HepG2 (cell line): ENCODE measurements at regions not wholly inside any gene's neighbourhood (a gene's known extent, or its start where the extent isn't known, plus 50 kb on each side); places are given as distances from the start of the nearest gene placed in this dataset.

Experiments used
- HDAC6 ChIP-seq: fragments of 200-600 bp; sonication (generic); IDR thresholded peaks from 2 replicates; pipeline ENCODE4 v1.7.0; 2017; ENCODE audit warnings: mild to moderate bottlenecking, antibody characterized with exemption, low read length, low read depth
- HOXA9 ChIP-seq: sonication (generic); formaldehyde crosslinking; IDR thresholded peaks from 2 replicates; pipeline ENCODE4 v1.8.1; 2022; ENCODE audit warnings: missing genetic modification reagents, mild to moderate bottlenecking, moderate library complexity, borderline replicate concordance
- REL ChIP-seq: sonication (generic); formaldehyde crosslinking; conservative IDR thresholded peaks from 2 replicates; pipeline ENCODE4 v1.8.0; 2022; ENCODE audit warnings: mild to moderate bottlenecking, missing genetic modification reagents, moderate library complexity
- SUZ12 ChIP-seq: fragments of 150-350 bp; IDR thresholded peaks from 2 replicates; pipeline ENCODE4 v1.6.1; 2014; ENCODE audit warnings: low read depth, low read length
- TGIF2 ChIP-seq: IDR thresholded peaks from 2 replicates; pipeline ENCODE4 v1.6.1; 2016; ENCODE audit warnings: control low read depth, missing compliant biosample characterization
- ZFAT ChIP-seq: sonication (generic); formaldehyde crosslinking; conservative IDR thresholded peaks from 2 replicates; pipeline ENCODE4 v1.8.1; 2023; ENCODE audit warnings: missing genetic modification reagents, inconsistent platforms
- ZMYM3 ChIP-seq: sonication (generic); formaldehyde crosslinking; IDR thresholded peaks from 2 replicates; pipeline ENCODE4 v1.5.1; 2020; ENCODE audit warnings: mild to moderate bottlenecking, missing genetic modification reagents
- TF ChIP-seq, protein P1 (sequence below): sonication (generic); formaldehyde crosslinking; IDR thresholded peaks from 2 replicates; pipeline ENCODE4 v1.5.0; 2020; ENCODE audit warnings: mild to moderate bottlenecking, missing genetic modification reagents, moderate library complexity
- TF ChIP-seq, protein P2 (sequence below): IDR thresholded peaks from 2 replicates; pipeline ENCODE4 v1.6.1; 2016; ENCODE audit warnings: low read depth, missing genetic modification reagents, missing compliant biosample characterization
- TF ChIP-seq, protein P3 (sequence below): sonication (generic); formaldehyde crosslinking; IDR thresholded peaks from 2 replicates; pipeline ENCODE4 v1.5.0; 2020; ENCODE audit warnings: missing genetic modification reagents, mild to moderate bottlenecking, borderline replicate concordance
- TF ChIP-seq, protein P4 (sequence below): sonication (generic); formaldehyde crosslinking; IDR thresholded peaks from 2 replicates; pipeline ENCODE4 v1.4.0; 2020; ENCODE audit warnings: missing genetic modification reagents
- TF ChIP-seq, protein P5 (sequence below): sonication (generic); formaldehyde crosslinking; IDR thresholded peaks from 2 replicates; pipeline ENCODE4 v1.9.0; 2021; ENCODE audit warnings: missing genetic modification reagents, borderline replicate concordance

DNA sequence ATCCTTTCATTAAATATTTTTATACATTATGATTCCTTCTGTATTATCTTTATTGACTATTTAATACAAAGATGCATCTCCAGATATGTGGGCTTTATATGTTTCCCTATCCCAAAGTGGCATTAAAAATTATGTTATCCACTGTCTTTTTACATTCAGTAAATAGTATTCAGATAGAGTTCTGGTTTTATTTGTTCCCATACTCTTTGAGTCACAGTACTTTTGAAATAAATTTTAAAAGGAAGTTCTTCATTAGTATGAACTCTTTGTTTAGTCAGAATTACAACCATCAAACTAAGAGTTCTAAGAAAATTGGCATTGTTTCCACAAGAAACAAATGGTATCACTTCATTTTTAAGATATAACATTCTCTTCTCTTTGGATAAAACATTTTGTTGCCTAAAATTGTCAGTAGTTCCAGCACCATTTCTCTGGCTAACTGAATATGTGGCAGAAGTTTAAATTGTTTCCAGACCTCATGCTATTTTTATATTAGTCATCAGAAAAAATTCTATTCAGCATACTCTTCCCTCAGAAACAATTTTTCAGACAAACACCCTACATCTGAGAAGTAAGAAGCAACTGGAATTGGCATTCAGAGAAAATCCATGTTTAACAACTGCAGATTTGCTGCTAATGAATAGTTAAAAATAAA lies 88.5 kb upstream of the COL5A2 start:
- TF ChIP-seq HOXA9 (CRISPR knock-in tag) = no peak
- TF ChIP-seq, protein P1, sequence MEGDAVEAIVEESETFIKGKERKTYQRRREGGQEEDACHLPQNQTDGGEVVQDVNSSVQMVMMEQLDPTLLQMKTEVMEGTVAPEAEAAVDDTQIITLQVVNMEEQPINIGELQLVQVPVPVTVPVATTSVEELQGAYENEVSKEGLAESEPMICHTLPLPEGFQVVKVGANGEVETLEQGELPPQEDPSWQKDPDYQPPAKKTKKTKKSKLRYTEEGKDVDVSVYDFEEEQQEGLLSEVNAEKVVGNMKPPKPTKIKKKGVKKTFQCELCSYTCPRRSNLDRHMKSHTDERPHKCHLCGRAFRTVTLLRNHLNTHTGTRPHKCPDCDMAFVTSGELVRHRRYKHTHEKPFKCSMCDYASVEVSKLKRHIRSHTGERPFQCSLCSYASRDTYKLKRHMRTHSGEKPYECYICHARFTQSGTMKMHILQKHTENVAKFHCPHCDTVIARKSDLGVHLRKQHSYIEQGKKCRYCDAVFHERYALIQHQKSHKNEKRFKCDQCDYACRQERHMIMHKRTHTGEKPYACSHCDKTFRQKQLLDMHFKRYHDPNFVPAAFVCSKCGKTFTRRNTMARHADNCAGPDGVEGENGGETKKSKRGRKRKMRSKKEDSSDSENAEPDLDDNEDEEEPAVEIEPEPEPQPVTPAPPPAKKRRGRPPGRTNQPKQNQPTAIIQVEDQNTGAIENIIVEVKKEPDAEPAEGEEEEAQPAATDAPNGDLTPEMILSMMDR (CRISPR knock-in tag) = no peak
- TF ChIP-seq, protein P2, sequence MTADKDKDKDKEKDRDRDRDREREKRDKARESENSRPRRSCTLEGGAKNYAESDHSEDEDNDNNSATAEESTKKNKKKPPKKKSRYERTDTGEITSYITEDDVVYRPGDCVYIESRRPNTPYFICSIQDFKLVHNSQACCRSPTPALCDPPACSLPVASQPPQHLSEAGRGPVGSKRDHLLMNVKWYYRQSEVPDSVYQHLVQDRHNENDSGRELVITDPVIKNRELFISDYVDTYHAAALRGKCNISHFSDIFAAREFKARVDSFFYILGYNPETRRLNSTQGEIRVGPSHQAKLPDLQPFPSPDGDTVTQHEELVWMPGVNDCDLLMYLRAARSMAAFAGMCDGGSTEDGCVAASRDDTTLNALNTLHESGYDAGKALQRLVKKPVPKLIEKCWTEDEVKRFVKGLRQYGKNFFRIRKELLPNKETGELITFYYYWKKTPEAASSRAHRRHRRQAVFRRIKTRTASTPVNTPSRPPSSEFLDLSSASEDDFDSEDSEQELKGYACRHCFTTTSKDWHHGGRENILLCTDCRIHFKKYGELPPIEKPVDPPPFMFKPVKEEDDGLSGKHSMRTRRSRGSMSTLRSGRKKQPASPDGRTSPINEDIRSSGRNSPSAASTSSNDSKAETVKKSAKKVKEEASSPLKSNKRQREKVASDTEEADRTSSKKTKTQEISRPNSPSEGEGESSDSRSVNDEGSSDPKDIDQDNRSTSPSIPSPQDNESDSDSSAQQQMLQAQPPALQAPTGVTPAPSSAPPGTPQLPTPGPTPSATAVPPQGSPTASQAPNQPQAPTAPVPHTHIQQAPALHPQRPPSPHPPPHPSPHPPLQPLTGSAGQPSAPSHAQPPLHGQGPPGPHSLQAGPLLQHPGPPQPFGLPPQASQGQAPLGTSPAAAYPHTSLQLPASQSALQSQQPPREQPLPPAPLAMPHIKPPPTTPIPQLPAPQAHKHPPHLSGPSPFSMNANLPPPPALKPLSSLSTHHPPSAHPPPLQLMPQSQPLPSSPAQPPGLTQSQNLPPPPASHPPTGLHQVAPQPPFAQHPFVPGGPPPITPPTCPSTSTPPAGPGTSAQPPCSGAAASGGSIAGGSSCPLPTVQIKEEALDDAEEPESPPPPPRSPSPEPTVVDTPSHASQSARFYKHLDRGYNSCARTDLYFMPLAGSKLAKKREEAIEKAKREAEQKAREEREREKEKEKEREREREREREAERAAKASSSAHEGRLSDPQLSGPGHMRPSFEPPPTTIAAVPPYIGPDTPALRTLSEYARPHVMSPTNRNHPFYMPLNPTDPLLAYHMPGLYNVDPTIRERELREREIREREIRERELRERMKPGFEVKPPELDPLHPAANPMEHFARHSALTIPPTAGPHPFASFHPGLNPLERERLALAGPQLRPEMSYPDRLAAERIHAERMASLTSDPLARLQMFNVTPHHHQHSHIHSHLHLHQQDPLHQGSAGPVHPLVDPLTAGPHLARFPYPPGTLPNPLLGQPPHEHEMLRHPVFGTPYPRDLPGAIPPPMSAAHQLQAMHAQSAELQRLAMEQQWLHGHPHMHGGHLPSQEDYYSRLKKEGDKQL (CRISPR knock-in tag) = no peak
- no peak for TF ChIP-seq HDAC6
- TF ChIP-seq, protein P3, sequence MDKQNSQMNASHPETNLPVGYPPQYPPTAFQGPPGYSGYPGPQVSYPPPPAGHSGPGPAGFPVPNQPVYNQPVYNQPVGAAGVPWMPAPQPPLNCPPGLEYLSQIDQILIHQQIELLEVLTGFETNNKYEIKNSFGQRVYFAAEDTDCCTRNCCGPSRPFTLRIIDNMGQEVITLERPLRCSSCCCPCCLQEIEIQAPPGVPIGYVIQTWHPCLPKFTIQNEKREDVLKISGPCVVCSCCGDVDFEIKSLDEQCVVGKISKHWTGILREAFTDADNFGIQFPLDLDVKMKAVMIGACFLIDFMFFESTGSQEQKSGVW = no peak
- TF ChIP-seq TGIF2 (CRISPR knock-in tag) = no peak
- TF ChIP-seq, protein P4, sequence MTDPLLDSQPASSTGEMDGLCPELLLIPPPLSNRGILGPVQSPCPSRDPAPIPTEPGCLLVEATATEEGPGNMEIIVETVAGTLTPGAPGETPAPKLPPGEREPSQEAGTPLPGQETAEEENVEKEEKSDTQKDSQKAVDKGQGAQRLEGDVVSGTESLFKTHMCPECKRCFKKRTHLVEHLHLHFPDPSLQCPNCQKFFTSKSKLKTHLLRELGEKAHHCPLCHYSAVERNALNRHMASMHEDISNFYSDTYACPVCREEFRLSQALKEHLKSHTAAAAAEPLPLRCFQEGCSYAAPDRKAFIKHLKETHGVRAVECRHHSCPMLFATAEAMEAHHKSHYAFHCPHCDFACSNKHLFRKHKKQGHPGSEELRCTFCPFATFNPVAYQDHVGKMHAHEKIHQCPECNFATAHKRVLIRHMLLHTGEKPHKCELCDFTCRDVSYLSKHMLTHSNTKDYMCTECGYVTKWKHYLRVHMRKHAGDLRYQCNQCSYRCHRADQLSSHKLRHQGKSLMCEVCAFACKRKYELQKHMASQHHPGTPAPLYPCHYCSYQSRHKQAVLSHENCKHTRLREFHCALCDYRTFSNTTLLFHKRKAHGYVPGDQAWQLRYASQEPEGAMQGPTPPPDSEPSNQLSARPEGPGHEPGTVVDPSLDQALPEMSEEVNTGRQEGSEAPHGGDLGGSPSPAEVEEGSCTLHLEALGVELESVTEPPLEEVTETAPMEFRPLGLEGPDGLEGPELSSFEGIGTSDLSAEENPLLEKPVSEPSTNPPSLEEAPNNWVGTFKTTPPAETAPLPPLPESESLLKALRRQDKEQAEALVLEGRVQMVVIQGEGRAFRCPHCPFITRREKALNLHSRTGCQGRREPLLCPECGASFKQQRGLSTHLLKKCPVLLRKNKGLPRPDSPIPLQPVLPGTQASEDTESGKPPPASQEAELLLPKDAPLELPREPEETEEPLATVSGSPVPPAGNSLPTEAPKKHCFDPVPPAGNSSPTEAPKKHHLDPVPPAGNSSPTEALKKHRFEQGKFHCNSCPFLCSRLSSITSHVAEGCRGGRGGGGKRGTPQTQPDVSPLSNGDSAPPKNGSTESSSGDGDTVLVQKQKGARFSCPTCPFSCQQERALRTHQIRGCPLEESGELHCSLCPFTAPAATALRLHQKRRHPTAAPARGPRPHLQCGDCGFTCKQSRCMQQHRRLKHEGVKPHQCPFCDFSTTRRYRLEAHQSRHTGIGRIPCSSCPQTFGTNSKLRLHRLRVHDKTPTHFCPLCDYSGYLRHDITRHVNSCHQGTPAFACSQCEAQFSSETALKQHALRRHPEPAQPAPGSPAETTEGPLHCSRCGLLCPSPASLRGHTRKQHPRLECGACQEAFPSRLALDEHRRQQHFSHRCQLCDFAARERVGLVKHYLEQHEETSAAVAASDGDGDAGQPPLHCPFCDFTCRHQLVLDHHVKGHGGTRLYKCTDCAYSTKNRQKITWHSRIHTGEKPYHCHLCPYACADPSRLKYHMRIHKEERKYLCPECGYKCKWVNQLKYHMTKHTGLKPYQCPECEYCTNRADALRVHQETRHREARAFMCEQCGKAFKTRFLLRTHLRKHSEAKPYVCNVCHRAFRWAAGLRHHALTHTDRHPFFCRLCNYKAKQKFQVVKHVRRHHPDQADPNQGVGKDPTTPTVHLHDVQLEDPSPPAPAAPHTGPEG = no peak
- TF ChIP-seq, protein P5, sequence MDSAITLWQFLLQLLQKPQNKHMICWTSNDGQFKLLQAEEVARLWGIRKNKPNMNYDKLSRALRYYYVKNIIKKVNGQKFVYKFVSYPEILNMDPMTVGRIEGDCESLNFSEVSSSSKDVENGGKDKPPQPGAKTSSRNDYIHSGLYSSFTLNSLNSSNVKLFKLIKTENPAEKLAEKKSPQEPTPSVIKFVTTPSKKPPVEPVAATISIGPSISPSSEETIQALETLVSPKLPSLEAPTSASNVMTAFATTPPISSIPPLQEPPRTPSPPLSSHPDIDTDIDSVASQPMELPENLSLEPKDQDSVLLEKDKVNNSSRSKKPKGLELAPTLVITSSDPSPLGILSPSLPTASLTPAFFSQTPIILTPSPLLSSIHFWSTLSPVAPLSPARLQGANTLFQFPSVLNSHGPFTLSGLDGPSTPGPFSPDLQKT (CRISPR knock-in tag) = no peak
- no peak for TF ChIP-seq SUZ12
- no peak for TF ChIP-seq REL (CRISPR knock-in tag)
- no peak for TF ChIP-seq ZMYM3 (CRISPR knock-in tag)
- no peak for TF ChIP-seq ZFAT (CRISPR knock-in tag)
